Retinal pigment epithelial cell (primary cell): ENCODE measurements at regions not wholly inside any gene's neighbourhood (a gene's known extent, or its start where the extent isn't known, plus 50 kb on each side); places are given as distances from the start of the nearest gene placed in this dataset.

ENCODE experiments used
- DNase-seq: peaks from one replicate; pipeline ENCODE4 v3.0.0-alpha.2; 2010; ENCODE audit warnings: low read depth
- H3K4me3 ChIP-seq: 2 replicates; pipeline ENCODE4 v1.5.1; 2011; ENCODE audit warnings: mild to moderate bottlenecking, low read length, control low read depth, moderate library complexity
- TF ChIP-seq, protein P1 (sequence below): conservative IDR thresholded peaks from 2 replicates; pipeline ENCODE4 v1.5.1; 2011; ENCODE audit warnings: low read depth, low read length, control low read depth, inconsistent platforms

DNA sequence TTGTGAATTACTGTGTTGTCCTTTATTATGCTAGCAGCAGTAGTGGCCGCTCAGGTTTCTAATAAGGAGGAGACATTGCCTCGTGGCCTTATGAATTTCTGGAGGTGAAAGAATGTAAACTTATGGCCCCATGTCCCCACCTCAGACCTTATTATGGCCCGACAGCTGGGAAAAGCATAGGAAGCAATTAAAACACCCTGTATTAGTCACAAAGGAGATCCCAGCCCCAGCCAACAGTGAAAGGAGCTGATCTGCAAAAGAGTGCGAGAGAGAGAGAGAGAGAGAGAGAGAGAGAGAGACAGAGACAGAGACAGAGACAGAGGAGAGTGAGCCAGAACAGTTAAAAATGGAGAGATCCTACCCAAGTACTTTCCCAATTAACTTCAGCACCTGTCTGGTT lies 269.3 kb downstream of the DMRT2 start:
- TF ChIP-seq, protein P1, sequence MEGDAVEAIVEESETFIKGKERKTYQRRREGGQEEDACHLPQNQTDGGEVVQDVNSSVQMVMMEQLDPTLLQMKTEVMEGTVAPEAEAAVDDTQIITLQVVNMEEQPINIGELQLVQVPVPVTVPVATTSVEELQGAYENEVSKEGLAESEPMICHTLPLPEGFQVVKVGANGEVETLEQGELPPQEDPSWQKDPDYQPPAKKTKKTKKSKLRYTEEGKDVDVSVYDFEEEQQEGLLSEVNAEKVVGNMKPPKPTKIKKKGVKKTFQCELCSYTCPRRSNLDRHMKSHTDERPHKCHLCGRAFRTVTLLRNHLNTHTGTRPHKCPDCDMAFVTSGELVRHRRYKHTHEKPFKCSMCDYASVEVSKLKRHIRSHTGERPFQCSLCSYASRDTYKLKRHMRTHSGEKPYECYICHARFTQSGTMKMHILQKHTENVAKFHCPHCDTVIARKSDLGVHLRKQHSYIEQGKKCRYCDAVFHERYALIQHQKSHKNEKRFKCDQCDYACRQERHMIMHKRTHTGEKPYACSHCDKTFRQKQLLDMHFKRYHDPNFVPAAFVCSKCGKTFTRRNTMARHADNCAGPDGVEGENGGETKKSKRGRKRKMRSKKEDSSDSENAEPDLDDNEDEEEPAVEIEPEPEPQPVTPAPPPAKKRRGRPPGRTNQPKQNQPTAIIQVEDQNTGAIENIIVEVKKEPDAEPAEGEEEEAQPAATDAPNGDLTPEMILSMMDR = no peak
- no peak overlapping the region for H3K4me3 ChIP-seq
- DNase-seq = no peak

DNA sequence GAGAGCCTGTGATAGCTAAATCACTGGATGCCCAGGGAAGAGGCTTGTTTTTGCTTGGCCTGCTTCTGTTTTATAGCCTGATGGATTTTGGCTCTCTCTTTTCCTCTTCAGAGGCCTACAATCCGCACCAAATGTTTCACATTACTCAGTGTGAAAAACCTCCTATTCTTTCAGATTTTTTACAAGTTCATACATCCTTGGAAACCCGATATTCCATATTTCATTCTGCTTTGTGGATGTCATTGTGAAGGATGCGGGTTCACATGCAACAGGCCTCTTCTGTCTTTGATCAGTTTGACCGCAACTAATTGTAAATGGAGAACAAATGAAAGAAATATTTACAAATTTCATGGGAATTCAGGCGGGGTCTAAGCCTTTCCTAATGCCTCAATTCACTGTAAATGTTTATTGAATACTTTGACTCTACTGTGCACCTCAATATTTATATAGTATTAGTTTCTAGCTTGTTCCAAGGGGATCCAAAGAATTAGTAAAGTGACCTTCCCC lies 269.9 kb downstream of the DMRT2 start:
- TF ChIP-seq, protein P1 = no peak
- no peak overlapping the region for H3K4me3 ChIP-seq
- DNase-seq = no peak

DNA sequence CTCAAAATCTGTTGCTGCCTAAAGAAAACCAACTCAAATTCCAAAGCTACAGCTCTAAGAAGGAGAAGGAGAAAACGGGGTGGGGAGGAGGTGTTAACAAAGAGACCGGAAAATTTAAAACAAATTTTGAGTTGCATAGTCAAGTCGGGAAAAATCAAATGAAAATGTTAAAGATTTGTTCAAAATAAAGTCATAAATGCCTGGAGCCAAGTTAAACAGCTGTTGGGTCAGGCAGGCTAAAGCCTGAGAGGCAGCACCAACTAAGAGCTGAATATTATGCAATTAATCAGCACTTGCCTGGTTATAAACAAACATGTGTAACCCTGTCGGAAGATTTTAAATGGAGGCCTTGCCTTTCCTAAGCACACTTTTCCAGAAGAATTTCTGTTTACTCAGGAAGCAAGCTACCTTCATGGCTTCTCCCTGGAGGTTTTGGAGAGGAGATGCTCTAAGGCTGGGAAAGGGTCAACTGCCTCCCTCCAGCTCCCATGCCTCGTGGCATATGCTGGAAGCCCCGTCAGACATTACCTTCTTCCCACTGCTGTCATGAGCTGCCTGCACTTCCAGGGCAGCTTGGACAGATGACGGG lies 270.5 kb downstream of the DMRT2 start:
- DNase-seq = no peak
- TF ChIP-seq, protein P1 = no peak
- no peak overlapping the region for H3K4me3 ChIP-seq

DNA sequence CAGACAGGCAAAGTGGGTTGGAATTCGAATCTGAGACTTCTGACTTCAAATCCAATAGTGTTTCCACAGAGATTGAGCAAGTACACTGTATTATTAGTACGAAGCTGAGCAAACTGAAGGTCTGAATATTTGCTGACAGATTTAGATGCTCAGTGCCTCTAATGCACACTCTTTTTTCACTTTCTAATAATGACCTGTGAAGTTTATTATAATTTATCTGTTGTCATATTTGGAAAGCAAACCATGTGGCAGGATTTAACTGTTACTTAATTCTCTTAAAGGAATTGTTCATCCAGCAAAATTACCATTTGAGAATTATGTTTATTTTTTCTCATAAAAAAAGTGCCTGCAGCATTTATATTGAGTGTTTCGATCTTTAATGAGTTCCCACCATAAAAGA lies 277.3 kb downstream of the DMRT2 start:
- H3K4me3 ChIP-seq = no peak overlapping the region
- DNase-seq = no peak
- TF ChIP-seq, protein P1 = no peak

DNA sequence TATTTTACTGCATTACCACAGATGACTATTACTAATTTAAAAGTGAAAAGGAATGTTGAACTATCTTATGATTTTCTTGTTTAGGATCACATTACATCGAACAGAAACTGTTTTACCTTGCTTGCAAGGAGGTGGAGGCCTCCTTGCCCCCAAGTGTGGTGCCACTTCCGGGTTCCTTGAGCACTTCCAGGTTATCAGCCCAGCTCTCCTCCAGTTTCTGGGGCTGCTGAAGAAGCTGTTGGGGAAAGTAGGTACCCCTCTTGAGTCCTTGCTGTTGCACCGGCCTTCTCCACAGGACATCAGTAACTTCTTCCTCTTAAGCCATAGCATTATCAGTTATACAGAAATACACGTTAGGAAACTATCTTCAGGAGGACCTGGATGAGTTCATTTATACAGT lies 278.2 kb downstream of the DMRT2 start:
- TF ChIP-seq, protein P1 = no peak
- H3K4me3 ChIP-seq = no peak overlapping the region
- no peak for DNase-seq

DNA sequence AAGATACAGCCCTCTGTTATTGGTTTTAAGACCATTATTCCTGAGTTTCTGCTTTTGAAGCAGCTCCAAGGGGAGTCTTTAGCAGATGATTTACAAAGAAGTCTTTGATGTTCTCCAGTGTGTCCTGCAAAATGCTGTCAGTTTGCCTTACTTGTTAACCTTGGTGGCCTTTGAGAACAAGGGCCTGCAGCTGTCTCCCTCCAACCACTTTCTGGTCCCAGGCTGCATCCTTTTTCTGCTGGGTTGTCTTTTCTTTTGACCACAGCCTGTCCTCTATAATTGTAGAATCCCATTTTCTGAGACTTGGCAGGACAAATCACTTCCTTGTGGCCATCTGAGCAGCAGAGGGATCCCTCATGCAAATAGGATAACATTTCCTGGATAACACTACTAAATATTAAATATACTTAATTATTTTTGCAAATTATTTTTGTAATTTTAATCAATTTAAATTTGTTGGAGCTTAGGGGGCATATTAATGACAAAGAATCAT lies 281.4 kb downstream of the DMRT2 start:
- no peak overlapping the region for H3K4me3 ChIP-seq
- TF ChIP-seq, protein P1 = no peak
- no peak for DNase-seq

DNA sequence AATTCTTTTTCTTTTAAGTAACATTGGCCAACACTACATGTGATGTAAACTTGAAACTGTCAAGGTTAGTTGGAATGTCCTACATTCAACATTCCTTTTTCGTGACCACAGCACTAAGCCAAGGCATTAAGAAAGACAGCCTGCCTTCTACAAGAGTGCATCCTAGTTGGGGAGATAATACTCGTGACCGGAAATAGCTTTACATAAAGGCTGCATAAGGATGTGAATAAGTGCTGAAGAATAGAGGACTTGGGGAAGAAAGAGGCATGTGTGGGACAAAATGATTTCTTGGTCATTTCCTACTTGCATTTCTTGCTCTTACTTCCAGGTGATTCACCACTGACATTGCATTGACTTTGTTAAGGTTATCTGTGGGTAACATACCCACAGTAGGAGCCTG lies 282.0 kb downstream of the DMRT2 start:
- DNase-seq = no peak
- TF ChIP-seq, protein P1 = no peak
- no peak overlapping the region for H3K4me3 ChIP-seq
